IMR-90 (cell line): ENCODE measurements at regions not wholly inside any gene's neighbourhood (a gene's known extent, or its start where the extent isn't known, plus 50 kb on each side); places are given as distances from the start of the nearest gene placed in this dataset.

Experiments used
- ATAC-seq: fragments of 200-7000 bp; cut with Tn5 transposase; 2 replicates; pipeline ENCODE4 v1.9.1; 2020; ENCODE audit warnings: low read depth, mild to moderate bottlenecking, moderate library complexity
- BruUV-seq: library from RNA; stranded (reverse); fragments of 400-500 nt; replicated peaks from 2 replicates; lab custom pipeline; 2021; lab: Mats Ljungman, UMichigan
- CTCF ChIA-PET: fragments of 300-600 bp; formaldehyde crosslinking; extraction: SDS; loops from one replicate; lab custom pipeline; 2021; ENCODE audit warnings: antibody characterized with exemption; lab: Yijun Ruan, JAX
- POLR2A ChIA-PET: fragments of 300-600 bp; sonication (Branson Sonifier 250); formaldehyde crosslinking; loops from one replicate; lab custom pipeline; 2022; ENCODE audit warnings: antibody characterized with exemption; ENCODE audit not compliant: unreplicated experiment; lab: Charles Lee
- DNase-seq: peaks from one replicate; pipeline ENCODE4 v3.0.0; 2013
- H2AFZ ChIP-seq: replicated peaks from 2 replicates; pipeline ENCODE3; 2013; ENCODE audit warnings: low read length, mild to moderate bottlenecking; ENCODE audit not compliant: poor library complexity
- H2AK5ac ChIP-seq: 2 replicates; pipeline ENCODE4 v1.6.1; 2013; ENCODE audit warnings: low read depth, low read length, inconsistent platforms
- H2AK9ac ChIP-seq: replicated peaks from 2 replicates; pipeline ENCODE3; 2013; ENCODE audit warnings: mild to moderate bottlenecking, low read depth, low read length, moderate library complexity; ENCODE audit not compliant: poor library complexity
- H2BK120ac ChIP-seq: 2 replicates; pipeline ENCODE4 v1.6.1; 2013; ENCODE audit warnings: low read depth, low read length, inconsistent platforms
- H2BK15ac ChIP-seq: 3 replicates; pipeline ENCODE4 v1.6.1; 2013; ENCODE audit warnings: low read depth, low read length, inconsistent platforms
- H2BK20ac ChIP-seq: 2 replicates; pipeline ENCODE4 v1.6.1; 2013; ENCODE audit warnings: low read depth, mild to moderate bottlenecking, inconsistent platforms, low read length, moderate library complexity
- H2BK5ac ChIP-seq: 2 replicates; pipeline ENCODE4 v1.6.1; 2013; ENCODE audit warnings: mild to moderate bottlenecking, low read depth, low read length, inconsistent platforms; ENCODE audit not compliant: poor library complexity, severe bottlenecking
- H3K14ac ChIP-seq: replicated peaks from 2 replicates; pipeline ENCODE4 v1.6.1; 2013; ENCODE audit warnings: low read depth, low read length, inconsistent platforms
- H3K18ac ChIP-seq: 2 replicates; pipeline ENCODE4 v1.6.1; 2013; ENCODE audit warnings: low read depth, low read length, control low read depth
- H3K23ac ChIP-seq: 2 replicates; pipeline ENCODE4 v1.6.1; 2013; ENCODE audit warnings: low read depth, low read length, inconsistent platforms
- H3K27ac ChIP-seq: 2 replicates; pipeline ENCODE4 v1.5.1; 2013; ENCODE audit warnings: mild to moderate bottlenecking, control low read depth, low read length; ENCODE audit not compliant: insufficient read depth
- H3K27me3 ChIP-seq: 2 replicates; pipeline ENCODE4 v1.6.1; 2013; ENCODE audit warnings: low read length; ENCODE audit not compliant: control insufficient read depth, insufficient read depth
- H3K36me3 ChIP-seq: 2 replicates; pipeline ENCODE4 v1.6.1; 2013; ENCODE audit warnings: low read length, mixed read lengths; ENCODE audit not compliant: control insufficient read depth, insufficient read depth
- H3K4ac ChIP-seq: 2 replicates; pipeline ENCODE4 v1.6.1; 2013; ENCODE audit warnings: low read depth, low read length, inconsistent platforms
- H3K4me1 ChIP-seq: 2 replicates; pipeline ENCODE4 v1.6.1; 2013; ENCODE audit warnings: low read length, mixed read lengths; ENCODE audit not compliant: control insufficient read depth, insufficient read depth
- H3K4me2 ChIP-seq: 2 replicates; pipeline ENCODE4 v1.6.1; 2013; ENCODE audit warnings: low read depth, mild to moderate bottlenecking, control low read depth, low read length, moderate library complexity
- H3K4me3 ChIP-seq: 2 replicates; pipeline ENCODE4 v1.5.1; 2013; ENCODE audit warnings: low read depth, mild to moderate bottlenecking, control low read depth, low read length, moderate library complexity; ENCODE audit not compliant: insufficient read depth
- H3K56ac ChIP-seq: 2 replicates; pipeline ENCODE4 v1.6.1; 2013; ENCODE audit warnings: low read length, inconsistent platforms; ENCODE audit not compliant: insufficient read depth; ENCODE audit errors: extremely low read depth
- H3K79me1 ChIP-seq, 2 experiments: 2 replicates each; pipeline ENCODE4 v1.6.1; 2013; ENCODE audit warnings: low read length in 2 of 2, inconsistent platforms in 1 of 2, low read depth in 1 of 2
- H3K9ac ChIP-seq: 2 replicates; pipeline ENCODE4 v1.6.1; 2013; ENCODE audit warnings: low read depth, low read length, control low read depth
- H3K9me1 ChIP-seq: 2 replicates; pipeline ENCODE4 v1.6.1; 2013; ENCODE audit warnings: low read length, inconsistent platforms; ENCODE audit not compliant: insufficient read depth
- H3K9me3 ChIP-seq: 2 replicates; pipeline ENCODE4 v1.6.1; 2013; ENCODE audit warnings: low read length; ENCODE audit not compliant: control insufficient read depth, insufficient read depth
- H4K20me1 ChIP-seq: 2 replicates; pipeline ENCODE4 v1.6.1; 2013; ENCODE audit warnings: low read length, inconsistent platforms; ENCODE audit not compliant: insufficient read depth
- H4K5ac ChIP-seq: 2 replicates; pipeline ENCODE4 v1.6.1; 2013; ENCODE audit warnings: mild to moderate bottlenecking, low read depth, low read length, control low read depth
- H4K8ac ChIP-seq, 2 experiments: 2 replicates each; pipeline ENCODE4 v1.6.1; 2013; ENCODE audit warnings: low read depth in 2 of 2, low read length in 2 of 2, control low read depth in 1 of 2, inconsistent platforms in 1 of 2
- H4K91ac ChIP-seq: 2 replicates; pipeline ENCODE4 v1.6.1; 2013; ENCODE audit warnings: low read depth, low read length, inconsistent platforms; ENCODE audit not compliant: insufficient read depth
- CEBPB ChIP-seq: IDR thresholded peaks from 2 replicates; pipeline ENCODE4 v1.6.1; 2012; ENCODE audit warnings: low read depth, low read length, improper control_type of control experiment
- CHD1 ChIP-seq: IDR thresholded peaks from 2 replicates; pipeline ENCODE4 v1.6.1; 2012; ENCODE audit warnings: low read depth, low read length, improper control_type of control experiment
- ELK1 ChIP-seq: fragments of 150-350 bp; IDR thresholded peaks from 2 replicates; pipeline ENCODE4 v1.6.1; 2016; ENCODE audit warnings: low read depth, mild to moderate bottlenecking, low read length, moderate library complexity, borderline replicate concordance
- FOS ChIP-seq: fragments of 150-350 bp; IDR thresholded peaks from 2 replicates; pipeline ENCODE4 v1.6.1; 2016; ENCODE audit warnings: low read depth, low read length
- MAFK ChIP-seq: IDR thresholded peaks from 2 replicates; pipeline ENCODE4 v1.6.1; 2012; ENCODE audit warnings: low read depth, low read length, improper control_type of control experiment
- MXI1 ChIP-seq: IDR thresholded peaks from 2 replicates; pipeline ENCODE4 v1.6.1; 2012; ENCODE audit warnings: low read depth, mild to moderate bottlenecking, low read length, moderate library complexity, borderline replicate concordance
- WGBS, 2 experiments: methylation state at CpG; one replicate each; pipeline versions ENCODE4 v1.1.5 to v1.1.7; 2013; ENCODE audit warnings: missing lambda C conversion rate in 2 of 2; ENCODE audit not compliant: insufficient read length in 1 of 2; ENCODE audit errors: extremely low coverage in 2 of 2; 5-methylcytosine and 5-hydroxymethylcytosine counted together
- dilution Hi-C: fragments of 300-500 bp; cut with HindIII; formaldehyde crosslinking; loops from one replicate; pipeline ENCODE4 v1.14.3; 2018; ENCODE audit warnings: low sequenced_read_pairs; ENCODE audit not compliant: unreplicated experiment
- in situ Hi-C: fragments of 300-500 bp; cut with MboI; formaldehyde crosslinking; loops from 3 replicates; pipeline ENCODE4 v1.14.3; 2019; ENCODE audit warnings: low sequenced_read_pairs, inconsistent platforms, mixed read lengths
- intact Hi-C: fragments of 100-400 bp; cut with micrococcal nuclease; formaldehyde crosslinking; loops from 2 replicates; pipeline ENCODE4 v1.10.0; 2022

- no peak overlapping the region for H3K9ac ChIP-seq
- no peak overlapping the region for H2AFZ ChIP-seq
- H3K14ac ChIP-seq = no peak overlapping the region
- no peak overlapping the region for H4K91ac ChIP-seq
- dilution Hi-C loops (no loop called here), intact Hi-C loops (no loop called here), in situ Hi-C loops (no loop called here)
- 60% methylated on average over 1 of the region's 5 CpGs; no CpG with 5 or more reads in 1 of the 2 experiments for WGBS, 2 experiments
- no peak overlapping the region for H2BK15ac ChIP-seq
- no peaks in the 10 kb centered on the region for H3K27me3 ChIP-seq
- CTCF ChIA-PET = no interaction called here
- no peak overlapping the region for H4K5ac ChIP-seq
- H3K4me2 ChIP-seq = no peak overlapping the region
- no peak overlapping the region for H3K23ac ChIP-seq
- no peak overlapping the region for H2BK5ac ChIP-seq
- H2AK5ac ChIP-seq = no peak overlapping the region
- ATAC-seq (no peak), DNase-seq (no peak)
- no peaks in the 10 kb centered on the region; the same call in 1 of the 2 replicates for H3K4me1 ChIP-seq
- no peak overlapping the region for H3K56ac ChIP-seq
- H3K79me1 ChIP-seq = no peaks in the 10 kb centered on the region
- no TSS peak for BruUV-seq
- no peak overlapping the region for H2AK9ac ChIP-seq
- H4K8ac ChIP-seq = no peak overlapping the region
- H3K4ac ChIP-seq = no peak overlapping the region
- TF ChIP-seq CEBPB = no peak
- TF ChIP-seq MXI1 = no peak
- TF ChIP-seq MAFK = no peak
- no peak for TF ChIP-seq FOS
- TF ChIP-seq CHD1 = no peak
- TF ChIP-seq ELK1 = no peak
- H3K27ac ChIP-seq = no peak overlapping the region
- no peaks in the 10 kb centered on the region for H3K36me3 ChIP-seq
- H4K20me1 ChIP-seq = no peaks in the 10 kb centered on the region
- no peak overlapping the region for H3K4me3 ChIP-seq
- H3K18ac ChIP-seq = no peak overlapping the region
- POLR2A ChIA-PET = no interaction called here
- H2BK20ac ChIP-seq = no peak overlapping the region
- no peak overlapping the region for H2BK120ac ChIP-seq
- no peaks in the 10 kb centered on the region for H3K9me1 ChIP-seq
- no peaks in the 10 kb centered on the region for H3K9me3 ChIP-seq
These were observed 398.6 kb downstream of the PSAT1 start for GRCh38 chr9:78695519-78695918.
